OCI-LY1 (cell line): ENCODE measurements at regions not wholly inside any gene's neighbourhood (a gene's known extent, or its start where the extent isn't known, plus 50 kb on each side); places are given as distances from the start of the nearest gene placed in this dataset.

Experiments used
- EZH2 ChIP-seq: fragments of 200-600 bp; sonication (generic), shearing (Covaris generic); IDR thresholded peaks from 2 replicates; pipeline ENCODE4 v1.8.0; 2017; ENCODE audit warnings: borderline replicate concordance, mixed run types, mild to moderate bottlenecking, antibody characterized with exemption, low read length, moderate library complexity, mixed read lengths
- TF ChIP-seq, protein P1 (sequence below): fragments of 200-600 bp; sonication (generic), shearing (Covaris generic); IDR thresholded peaks from 2 replicates; pipeline ENCODE4 v1.5.1; 2017; ENCODE audit warnings: mild to moderate bottlenecking, antibody characterized with exemption, low read length, moderate library complexity, mixed read lengths

DNA sequence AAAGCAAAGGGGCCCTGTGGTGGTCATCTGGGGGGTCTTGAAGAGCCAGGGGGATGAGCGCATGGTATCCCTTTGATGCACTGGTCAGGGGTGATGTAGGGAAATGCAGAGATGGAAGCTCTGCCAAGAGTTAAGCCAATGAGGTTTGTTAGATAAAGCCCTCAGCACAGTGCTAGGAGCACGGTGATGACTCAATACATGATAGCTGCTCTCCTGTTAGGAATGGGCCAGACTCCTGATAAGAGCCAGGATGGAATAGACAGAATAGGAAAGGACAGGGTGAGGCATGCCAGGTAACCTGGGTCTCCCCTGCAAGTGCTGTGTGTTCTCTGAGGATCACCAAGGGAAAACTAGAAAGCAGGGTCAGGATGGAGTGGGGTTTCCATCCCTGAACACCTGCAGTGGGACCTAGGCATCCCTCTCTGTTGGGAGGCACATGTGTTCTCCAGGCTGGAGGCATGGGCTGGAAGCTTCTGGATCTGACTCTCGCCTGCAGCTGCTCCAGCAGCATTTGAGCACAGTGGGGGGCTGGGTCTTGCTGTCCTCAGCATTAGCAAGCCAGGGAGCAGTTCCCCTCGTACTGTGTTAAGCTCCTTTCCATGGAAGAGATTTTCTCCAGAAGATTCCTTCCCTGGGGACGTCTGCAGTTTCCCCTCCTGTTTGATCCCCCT, 71.8 kb upstream of the TIAM2 start:
- TF ChIP-seq, protein P1, sequence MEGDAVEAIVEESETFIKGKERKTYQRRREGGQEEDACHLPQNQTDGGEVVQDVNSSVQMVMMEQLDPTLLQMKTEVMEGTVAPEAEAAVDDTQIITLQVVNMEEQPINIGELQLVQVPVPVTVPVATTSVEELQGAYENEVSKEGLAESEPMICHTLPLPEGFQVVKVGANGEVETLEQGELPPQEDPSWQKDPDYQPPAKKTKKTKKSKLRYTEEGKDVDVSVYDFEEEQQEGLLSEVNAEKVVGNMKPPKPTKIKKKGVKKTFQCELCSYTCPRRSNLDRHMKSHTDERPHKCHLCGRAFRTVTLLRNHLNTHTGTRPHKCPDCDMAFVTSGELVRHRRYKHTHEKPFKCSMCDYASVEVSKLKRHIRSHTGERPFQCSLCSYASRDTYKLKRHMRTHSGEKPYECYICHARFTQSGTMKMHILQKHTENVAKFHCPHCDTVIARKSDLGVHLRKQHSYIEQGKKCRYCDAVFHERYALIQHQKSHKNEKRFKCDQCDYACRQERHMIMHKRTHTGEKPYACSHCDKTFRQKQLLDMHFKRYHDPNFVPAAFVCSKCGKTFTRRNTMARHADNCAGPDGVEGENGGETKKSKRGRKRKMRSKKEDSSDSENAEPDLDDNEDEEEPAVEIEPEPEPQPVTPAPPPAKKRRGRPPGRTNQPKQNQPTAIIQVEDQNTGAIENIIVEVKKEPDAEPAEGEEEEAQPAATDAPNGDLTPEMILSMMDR: no peak
- no peak for TF ChIP-seq EZH2
